GM12878 (cell line): ENCODE measurements at regions not wholly inside any gene's neighbourhood (a gene's known extent, or its start where the extent isn't known, plus 50 kb on each side); places are given as distances from the start of the nearest gene placed in this dataset.
A peak's percentile ranks its signal among the peaks of the same experiment; 100 is the strongest.

Experiments
- ATAC-seq: fragments of 200-7000 bp; cut with Tn5 transposase; 3 replicates; pipeline ENCODE4 v1.9.1; 2020; ENCODE audit warnings: mild to moderate bottlenecking, moderate library complexity
- BruUV-seq: library from RNA; stranded (reverse); fragments of 400-500 nt; replicated peaks from 2 replicates; lab custom pipeline; 2021; lab: Mats Ljungman, UMichigan
- CTCF ChIA-PET: fragments of 300-600 bp; sonication (Branson Sonifier 250); formaldehyde crosslinking; extraction: SDS; loops from one replicate; lab custom pipeline; 2021; ENCODE audit warnings: inconsistent platforms; lab: Yijun Ruan, JAX
- POLR2A ChIA-PET: fragments of 350-600 bp; formaldehyde crosslinking; extraction: SDS; loops from one replicate; lab custom pipeline; 2021; ENCODE audit warnings: inconsistent platforms; lab: Charles Lee
- RAD21 ChIA-PET: fragments of 300-600 bp; sonication (Branson Sonifier 250); formaldehyde crosslinking; loops from one replicate; lab custom pipeline; 2023; ENCODE audit warnings: antibody characterized with exemption; ENCODE audit not compliant: unreplicated experiment; lab: Charles Lee
- SMC1A ChIA-PET: fragments of 300-600 bp; sonication (Branson Sonifier 250); formaldehyde crosslinking; loops from one replicate; lab custom pipeline; 2023; ENCODE audit not compliant: unreplicated experiment, uncharacterized antibody; lab: Charles Lee
- DNase-seq: peaks from one replicate; pipeline ENCODE4 v3.0.0-alpha.2; 2011; ENCODE audit warnings: low read depth, low spot score
- FAIRE-seq: peaks from 3 replicates; lab custom pipeline; 2011; peaks lifted over from hg19 to GRCh38; lab: Jason Lieb, UNC
- H2AFZ ChIP-seq: 2 replicates; pipeline ENCODE4 v1.6.0; 2011; ENCODE audit warnings: low read depth, low read length, control low read depth; ENCODE audit not compliant: control insufficient read depth
- H3K27ac ChIP-seq: 2 replicates; pipeline ENCODE4 v1.5.1; 2011; ENCODE audit warnings: control low read depth; ENCODE audit not compliant: control insufficient read depth, insufficient read depth
- H3K27me3 ChIP-seq, 2 experiments: replicated peaks in 1 of 2; 2 replicates each; pipeline versions ENCODE4 v1.6.0 to v1.6.1; 2011; ENCODE audit warnings: low read length in 1 of 2; ENCODE audit not compliant: control insufficient read depth in 2 of 2, insufficient read depth in 2 of 2
- H3K36me3 ChIP-seq, 2 experiments: 2 replicates each; pipeline ENCODE4 v1.5.1; 2011; ENCODE audit warnings: low read length in 1 of 2; ENCODE audit not compliant: control insufficient read depth in 2 of 2, insufficient read depth in 2 of 2
- H3K4me1 ChIP-seq: 2 replicates; pipeline ENCODE4 v1.6.1; 2011; ENCODE audit warnings: mild to moderate bottlenecking, low read length, moderate library complexity, mixed read lengths; ENCODE audit not compliant: control insufficient read depth, insufficient read depth
- H3K4me2 ChIP-seq: 2 replicates; pipeline ENCODE4 v1.6.0; 2011; ENCODE audit warnings: control low read depth; ENCODE audit not compliant: control insufficient read depth, insufficient read depth
- H3K4me3 ChIP-seq: fragments of 200-600 bp; sonication (generic); 2 replicates; pipeline ENCODE4 v1.5.1; 2016
- H3K79me2 ChIP-seq: 2 replicates; pipeline ENCODE4 v1.6.0; 2011; ENCODE audit warnings: low read length; ENCODE audit not compliant: control insufficient read depth, insufficient read depth
- H3K9ac ChIP-seq: 2 replicates; pipeline ENCODE4 v1.8.0; 2011; ENCODE audit warnings: low read length, control low read depth, mixed read lengths; ENCODE audit not compliant: control insufficient read depth, insufficient read depth
- H3K9me3 ChIP-seq: replicated peaks from 3 replicates; pipeline ENCODE4 v1.5.1; 2011; ENCODE audit warnings: mild to moderate bottlenecking, low read length; ENCODE audit not compliant: control insufficient read depth, insufficient read depth
- H4K20me1 ChIP-seq: 2 replicates; pipeline ENCODE4 v1.6.0; 2011; ENCODE audit not compliant: control insufficient read depth, insufficient read depth
- CHD1 ChIP-seq: IDR thresholded peaks from 2 replicates; pipeline ENCODE4 v1.6.1; 2012; ENCODE audit warnings: low read depth, low read length, improper control_type of control experiment
- ELK1 ChIP-seq: IDR thresholded peaks from 2 replicates; pipeline ENCODE4 v1.6.1; 2012; ENCODE audit warnings: low read depth, low read length, improper control_type of control experiment
- NR2C1 ChIP-seq: fragments of 450-650 bp; IDR thresholded peaks from 2 replicates; pipeline ENCODE4 v1.6.1; 2017; ENCODE audit warnings: antibody characterized with exemption, mild to moderate bottlenecking, moderate library complexity
- NRF1 ChIP-seq: conservative IDR thresholded peaks from 2 replicates; pipeline ENCODE4 v1.6.1; 2011; ENCODE audit warnings: mild to moderate bottlenecking, low read depth, low read length, improper control_type of control experiment
- RUNX3 ChIP-seq: IDR thresholded peaks from 2 replicates; pipeline ENCODE4 v1.6.1; 2012; ENCODE audit warnings: low read length, inconsistent platforms
- SREBF2 ChIP-seq: IDR thresholded peaks from 2 replicates; pipeline ENCODE4 v1.6.1; 2012; ENCODE audit warnings: mild to moderate bottlenecking, low read length
- TCF12 ChIP-seq: IDR thresholded peaks from 2 replicates; pipeline ENCODE4 v1.6.1; 2011; ENCODE audit warnings: low read depth, mild to moderate bottlenecking, low read length
- YY1 ChIP-seq: IDR thresholded peaks from 2 replicates; pipeline ENCODE4 v1.6.1; 2011; ENCODE audit warnings: low read depth, mild to moderate bottlenecking, low read length
- ZBTB4 ChIP-seq: fragments of 450-650 bp; formaldehyde crosslinking; IDR thresholded peaks from 2 replicates; pipeline ENCODE4 v1.4.0; 2022; ENCODE audit warnings: mild to moderate bottlenecking, moderate library complexity
- ZNF384 ChIP-seq: IDR thresholded peaks from 2 replicates; pipeline ENCODE4 v1.6.1; 2012; ENCODE audit warnings: low read depth, mild to moderate bottlenecking, low read length, improper control_type of control experiment, borderline replicate concordance
- WGBS: methylation state at CpG from one replicate; pipeline ENCODE4 v1.1.6; 2016; ENCODE audit warnings: low lambda C conversion rate; ENCODE audit not compliant: insufficient replicate concordance, insufficient coverage; ENCODE audit errors: missing lambda C conversion rate; 5-methylcytosine and 5-hydroxymethylcytosine counted together
- in situ Hi-C: fragments of 300-500 bp; cut with MboI; formaldehyde crosslinking; loops from 9 replicates; pipeline ENCODE4 v1.14.3; 2018; ENCODE audit warnings: mixed read lengths
- intact Hi-C: fragments of 100-400 bp; cut with micrococcal nuclease; formaldehyde crosslinking; loops from one replicate; pipeline ENCODE4 v1.14.2; 2022; ENCODE audit not compliant: unreplicated experiment
- TF ChIP-seq, protein P1 (sequence below): fragments of 450-650 bp; formaldehyde crosslinking; IDR thresholded peaks from 2 replicates; pipeline ENCODE4 v1.5.0; 2022; ENCODE audit warnings: mild to moderate bottlenecking, missing genetic modification characterization
- TF ChIP-seq, protein P2 (sequence below): fragments of 450-650 bp; IDR thresholded peaks from 2 replicates; pipeline ENCODE4 v1.6.1; 2017; ENCODE audit warnings: mild to moderate bottlenecking, low read depth, inconsistent platforms; ENCODE audit not compliant: poor library complexity, severe bottlenecking

DNA sequence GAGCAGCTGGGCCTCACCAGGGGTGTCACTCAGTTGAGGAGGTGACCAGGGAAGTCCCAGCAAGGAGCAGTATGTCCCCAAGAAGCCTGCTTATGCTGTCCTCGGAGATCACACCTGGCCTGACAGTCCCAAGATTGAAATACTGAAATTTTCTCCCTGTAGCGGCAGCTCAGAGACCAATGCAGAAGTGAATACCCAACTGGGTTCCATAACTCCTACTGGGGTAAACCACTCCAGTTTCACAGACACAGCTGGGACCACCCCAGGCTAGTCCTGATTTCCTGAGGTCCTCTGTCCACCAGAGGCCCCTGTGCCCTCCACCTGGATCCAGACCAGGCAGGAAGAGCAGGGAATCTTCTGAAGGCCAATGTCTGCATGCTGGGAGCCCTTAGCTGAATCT lies 298.1 kb downstream of the ZEB1 start:
- Histone ChIP-seq H3K9me3 (no peaks in the 10 kb centered on the region; the same call in 1 of the 3 replicates), H3K4me1 (peaks cover 11% of the 10 kb centered on the region; the same call in 1 of the 2 replicates), H4K20me1 (no peaks in the 10 kb centered on the region), H3K27me3 (no peaks in the 10 kb centered on the region), H3K9ac (no peak overlapping the region), H3K4me3 (no peak overlapping the region), H3K27ac (no peak overlapping the region), H3K36me3 (no peaks in the 10 kb centered on the region), H3K79me2 (no peaks in the 10 kb centered on the region), H3K4me2 (no peak overlapping the region), H2AFZ (no peak overlapping the region)
- RAD21 ChIA-PET, result no interaction called here
- DNase-seq (no peak), FAIRE-seq (no peak), ATAC-seq (no peak)
- intact Hi-C loops (no loop called here), in situ Hi-C loops (no loop called here)
- SMC1A ChIA-PET, result no interaction called here
- 47% methylated on average over 2 of the region's 2 CpGs for WGBS
- POLR2A ChIA-PET, result no interaction called here
- CTCF ChIA-PET, result interaction anchor here (1.0 to 1.5 kb wide), 2 partner anchors 9 to 153 kb away, joined by 4 read pairs; no protein-coding TSS in a partner anchor
- no TSS peak for BruUV-seq
- TF ChIP-seq NR2C1 (no peak), NRF1 (no peak), CHD1 (no peak), TCF12 (peak; percentile 43; the same call in 1 of the 2 replicates), ZBTB4 (CRISPR knock-in tag) (no peak), ZNF384 (no peak), SREBF2 (no peak), ELK1 (no peak), RUNX3 (peak; percentile 21; the same call in 1 of the 2 replicates), YY1 (no peak)
- TF ChIP-seq, protein P1, sequence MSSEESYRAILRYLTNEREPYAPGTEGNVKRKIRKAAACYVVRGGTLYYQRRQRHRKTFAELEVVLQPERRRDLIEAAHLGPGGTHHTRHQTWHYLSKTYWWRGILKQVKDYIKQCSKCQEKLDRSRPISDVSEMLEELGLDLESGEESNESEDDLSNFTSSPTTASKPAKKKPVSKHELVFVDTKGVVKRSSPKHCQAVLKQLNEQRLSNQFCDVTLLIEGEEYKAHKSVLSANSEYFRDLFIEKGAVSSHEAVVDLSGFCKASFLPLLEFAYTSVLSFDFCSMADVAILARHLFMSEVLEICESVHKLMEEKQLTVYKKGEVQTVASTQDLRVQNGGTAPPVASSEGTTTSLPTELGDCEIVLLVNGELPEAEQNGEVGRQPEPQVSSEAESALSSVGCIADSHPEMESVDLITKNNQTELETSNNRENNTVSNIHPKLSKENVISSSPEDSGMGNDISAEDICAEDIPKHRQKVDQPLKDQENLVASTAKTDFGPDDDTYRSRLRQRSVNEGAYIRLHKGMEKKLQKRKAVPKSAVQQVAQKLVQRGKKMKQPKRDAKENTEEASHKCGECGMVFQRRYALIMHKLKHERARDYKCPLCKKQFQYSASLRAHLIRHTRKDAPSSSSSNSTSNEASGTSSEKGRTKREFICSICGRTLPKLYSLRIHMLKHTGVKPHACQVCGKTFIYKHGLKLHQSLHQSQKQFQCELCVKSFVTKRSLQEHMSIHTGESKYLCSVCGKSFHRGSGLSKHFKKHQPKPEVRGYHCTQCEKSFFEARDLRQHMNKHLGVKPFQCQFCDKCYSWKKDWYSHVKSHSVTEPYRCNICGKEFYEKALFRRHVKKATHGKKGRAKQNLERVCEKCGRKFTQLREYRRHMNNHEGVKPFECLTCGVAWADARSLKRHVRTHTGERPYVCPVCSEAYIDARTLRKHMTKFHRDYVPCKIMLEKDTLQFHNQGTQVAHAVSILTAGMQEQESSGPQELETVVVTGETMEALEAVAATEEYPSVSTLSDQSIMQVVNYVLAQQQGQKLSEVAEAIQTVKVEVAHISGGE (CRISPR knock-in tag), result no peak
- TF ChIP-seq, protein P2, sequence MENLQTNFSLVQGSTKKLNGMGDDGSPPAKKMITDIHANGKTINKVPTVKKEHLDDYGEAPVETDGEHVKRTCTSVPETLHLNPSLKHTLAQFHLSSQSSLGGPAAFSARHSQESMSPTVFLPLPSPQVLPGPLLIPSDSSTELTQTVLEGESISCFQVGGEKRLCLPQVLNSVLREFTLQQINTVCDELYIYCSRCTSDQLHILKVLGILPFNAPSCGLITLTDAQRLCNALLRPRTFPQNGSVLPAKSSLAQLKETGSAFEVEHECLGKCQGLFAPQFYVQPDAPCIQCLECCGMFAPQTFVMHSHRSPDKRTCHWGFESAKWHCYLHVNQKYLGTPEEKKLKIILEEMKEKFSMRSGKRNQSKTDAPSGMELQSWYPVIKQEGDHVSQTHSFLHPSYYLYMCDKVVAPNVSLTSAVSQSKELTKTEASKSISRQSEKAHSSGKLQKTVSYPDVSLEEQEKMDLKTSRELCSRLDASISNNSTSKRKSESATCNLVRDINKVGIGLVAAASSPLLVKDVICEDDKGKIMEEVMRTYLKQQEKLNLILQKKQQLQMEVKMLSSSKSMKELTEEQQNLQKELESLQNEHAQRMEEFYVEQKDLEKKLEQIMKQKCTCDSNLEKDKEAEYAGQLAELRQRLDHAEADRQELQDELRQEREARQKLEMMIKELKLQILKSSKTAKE, result no peak
